ACHN (cell line): ENCODE measurements at regions not wholly inside any gene's neighbourhood (a gene's known extent, or its start where the extent isn't known, plus 50 kb on each side); places are given as distances from the start of the nearest gene placed in this dataset.
"Not testable (repeated sequence)": the region's sequence is repeated elsewhere in the genome, so short reads cannot be mapped to it uniquely, and the experiment has no call there.

Source experiments
- DNase-seq: peaks from one replicate; pipeline ENCODE4 v3.0.0-alpha.2; 2015
- in situ Hi-C: cut with HindIII; loops from 2 replicates; pipeline ENCODE4 v1.10.0; 2017; ENCODE audit warnings: low sequenced_read_pairs, low pct_ligation_motif_present, low pct_unique_long_range_greater_than_20kb

DNA sequence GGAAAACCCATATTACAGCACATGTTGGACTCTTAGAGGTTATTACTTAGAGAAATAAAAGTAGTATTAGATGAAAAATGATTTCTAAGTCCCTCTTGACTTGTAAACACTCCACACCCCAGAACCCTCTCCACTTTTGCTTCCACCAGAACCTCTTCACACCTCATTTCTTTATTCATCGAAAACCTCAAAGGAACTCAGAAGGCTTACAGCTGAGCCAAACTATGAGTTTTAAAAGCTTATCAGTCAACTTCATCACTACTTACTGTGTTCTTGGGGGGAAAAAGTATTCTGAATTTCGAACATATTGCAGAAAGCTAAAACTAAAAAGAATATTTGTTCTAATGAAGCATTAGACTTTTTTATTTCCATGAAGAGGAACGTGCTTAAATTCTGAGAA is 547.8 kb upstream of the STEAP1 start:
- DNase-seq: no peak
- in situ Hi-C loops: no loop called here

DNA sequence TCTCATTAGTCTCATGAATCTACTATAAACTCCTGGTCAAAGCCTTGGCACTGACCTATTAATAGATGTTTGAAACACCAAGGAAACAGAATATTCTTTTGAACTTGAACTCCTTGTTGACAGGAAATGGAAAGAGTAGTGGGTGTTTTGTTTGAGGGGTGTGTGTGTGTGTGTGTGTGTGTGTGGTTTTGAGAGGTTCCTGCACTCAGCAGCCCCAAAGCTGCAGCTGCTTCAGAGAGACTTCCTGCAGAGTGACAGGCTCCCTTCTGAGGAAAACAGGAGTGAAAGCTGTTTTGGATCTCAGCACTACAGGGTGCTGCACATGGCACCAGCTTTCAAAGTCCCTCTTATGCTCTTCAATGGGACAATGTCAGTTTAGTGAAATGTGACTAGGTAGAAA is 546.5 kb upstream of the STEAP1 start:
- in situ Hi-C loops: no loop called here
- no peak for DNase-seq

GRCh38 chr7:89616829-89617228 is 537.4 kb upstream of the STEAP1 start:
- in situ Hi-C loops: not testable (repeated sequence)

GRCh38 chr7:89618274-89618673 is 536.0 kb upstream of the STEAP1 start:
- in situ Hi-C loops: no loop called here

More at GRCh38 chr7:89616829-89617228, 537.4 kb upstream of the STEAP1 start:
- not testable (repeated sequence) for DNase-seq

GRCh38 chr7:89621925-89622641 is 532.2 kb upstream of the STEAP1 start:
- no peak for DNase-seq
- in situ Hi-C loops: no loop called here

More at GRCh38 chr7:89618274-89618673, 536.0 kb upstream of the STEAP1 start:
- no peak for DNase-seq

- DNase-seq: peak; percentile 57
- in situ Hi-C loops: no loop called here
Measured at GRCh38 chr7:89623018-89623672, 531.1 kb upstream of the STEAP1 start.

- in situ Hi-C loops, DNase-seq: not testable (repeated sequence)
Measured at GRCh38 chr7:89624155-89624554, 530.1 kb upstream of the STEAP1 start.

- in situ Hi-C loops: no loop called here
- no peak for DNase-seq
Measured at GRCh38 chr7:89648509-89648908, 505.8 kb upstream of the STEAP1 start.

- in situ Hi-C loops: no loop called here
- DNase-seq: no peak
Measured at GRCh38 chr7:89655946-89656345, 498.3 kb upstream of the STEAP1 start.

GRCh38 chr7:89661876-89662275 is 492.4 kb upstream of the STEAP1 start:
- in situ Hi-C loops: no loop called here

DNA sequence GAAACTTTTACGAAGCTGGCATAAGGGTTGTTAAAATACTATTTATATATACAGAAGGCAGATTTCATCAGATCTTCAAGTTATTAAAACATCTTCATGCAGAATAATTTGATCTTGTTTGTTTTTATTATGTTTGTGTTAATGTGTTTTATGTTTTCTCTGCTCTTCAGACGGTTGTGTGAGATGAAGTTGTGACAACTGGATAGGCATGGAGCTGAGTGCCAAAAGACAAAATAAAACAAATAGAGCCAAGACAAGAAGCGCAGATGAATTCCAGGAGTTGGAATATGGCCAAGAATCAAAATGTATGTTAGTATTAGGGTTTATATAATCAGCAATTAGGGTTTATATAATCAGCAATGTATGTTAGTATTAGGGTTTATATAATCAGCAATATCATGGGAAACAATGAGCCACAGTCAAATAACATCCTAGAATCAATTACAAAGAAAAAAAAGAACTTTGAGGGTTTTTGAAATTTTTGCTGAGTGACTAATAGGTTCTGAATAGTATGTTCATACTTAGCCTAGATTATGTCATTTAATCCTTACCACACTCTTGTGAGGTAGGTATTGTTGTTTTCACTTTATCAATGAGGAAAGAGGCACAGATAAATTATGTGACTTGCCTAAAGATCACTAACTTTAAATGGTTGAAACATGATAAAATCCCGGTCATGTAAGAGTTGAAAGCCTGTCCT is 488.0 kb upstream of the STEAP1 start:
- DNase-seq: no peak
- in situ Hi-C loops: no loop called here

More at GRCh38 chr7:89661876-89662275, 492.4 kb upstream of the STEAP1 start:
- no peak for DNase-seq

- DNase-seq: no peak
- in situ Hi-C loops: no loop called here
Measured at GRCh38 chr7:89680161-89680560, 474.1 kb upstream of the STEAP1 start.

DNA sequence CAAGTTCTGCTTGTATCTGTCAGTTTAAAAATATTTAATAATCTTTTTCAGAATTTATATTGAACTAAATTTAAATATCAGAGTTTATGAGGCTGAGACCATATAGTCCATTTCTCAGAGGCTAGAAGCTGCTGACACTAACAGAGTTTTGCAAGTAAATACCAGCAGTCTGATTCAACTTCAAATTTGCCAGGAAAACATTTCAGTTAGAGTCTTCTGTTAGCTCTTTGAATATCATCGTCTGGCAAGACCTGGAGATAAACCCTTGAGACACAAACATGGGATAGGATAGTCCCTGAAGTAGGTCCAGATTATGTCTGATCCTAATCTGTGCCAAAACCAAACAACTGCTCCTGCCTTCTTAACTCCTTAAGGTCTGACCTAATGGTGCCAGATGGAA is 472.8 kb upstream of the STEAP1 start:
- DNase-seq: no peak
- in situ Hi-C loops: no loop called here

DNA sequence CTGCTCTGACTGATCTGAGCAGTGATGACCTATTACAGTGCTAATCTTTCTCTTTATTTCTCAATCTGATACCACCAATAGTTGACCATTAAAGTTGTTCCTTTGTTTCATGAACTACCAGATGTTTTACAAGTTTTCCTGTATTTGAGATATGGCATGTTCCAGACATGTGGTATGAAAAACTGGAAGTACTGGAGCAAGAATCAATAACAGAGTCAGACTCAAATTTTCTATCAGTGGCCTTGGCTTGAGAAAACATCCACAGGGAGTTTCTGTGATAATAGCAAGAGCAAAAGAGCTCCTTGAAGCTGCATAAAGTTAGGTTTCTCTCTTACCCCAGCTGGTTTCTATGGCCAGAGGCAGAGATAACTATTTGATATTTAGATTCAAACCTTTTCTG is 469.0 kb upstream of the STEAP1 start:
- in situ Hi-C loops: no loop called here
- DNase-seq: no peak

DNA sequence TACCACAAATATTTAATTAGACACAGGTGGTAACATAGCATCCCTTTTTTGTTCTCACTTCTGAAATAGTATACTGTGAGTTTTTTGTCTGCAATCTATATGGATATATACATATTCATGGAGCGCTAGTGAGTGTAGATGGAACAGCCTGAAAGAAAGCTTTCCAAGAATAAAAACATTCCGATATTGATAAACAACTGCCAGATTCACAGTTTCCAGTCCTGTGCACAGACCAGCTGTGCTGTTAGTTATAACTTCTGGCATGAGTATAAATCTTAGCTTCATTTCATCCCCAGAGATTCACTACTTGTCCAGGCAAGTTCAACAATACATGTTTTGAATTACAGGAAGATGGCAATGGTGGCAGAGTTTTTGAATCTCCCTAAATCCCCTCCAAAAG is 467.1 kb upstream of the STEAP1 start:
- in situ Hi-C loops: no loop called here

DNA sequence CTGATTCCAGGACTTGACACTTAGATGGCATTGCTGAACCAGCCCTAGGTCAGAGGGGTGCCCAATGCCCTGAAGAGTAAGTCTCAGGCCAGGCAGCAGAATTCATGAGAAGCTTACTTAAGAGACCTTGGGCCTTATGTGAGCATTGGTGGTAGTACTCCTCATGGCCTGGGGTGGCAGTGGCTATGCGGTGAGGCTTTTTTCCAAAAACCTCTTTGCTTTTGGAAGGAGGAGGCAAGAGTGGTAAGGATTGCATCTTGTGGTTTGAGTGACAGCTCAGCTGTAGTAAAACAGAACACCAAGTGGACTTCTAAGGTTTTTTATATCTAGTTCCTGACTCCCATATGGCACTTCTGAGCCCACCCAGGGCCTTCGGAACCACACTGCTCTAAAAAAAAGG is 459.0 kb upstream of the STEAP1 start:
- in situ Hi-C loops: no loop called here
- no peak for DNase-seq

More for the DNA sequence above, 467.1 kb upstream of the STEAP1 start:
- DNase-seq: no peak

DNA sequence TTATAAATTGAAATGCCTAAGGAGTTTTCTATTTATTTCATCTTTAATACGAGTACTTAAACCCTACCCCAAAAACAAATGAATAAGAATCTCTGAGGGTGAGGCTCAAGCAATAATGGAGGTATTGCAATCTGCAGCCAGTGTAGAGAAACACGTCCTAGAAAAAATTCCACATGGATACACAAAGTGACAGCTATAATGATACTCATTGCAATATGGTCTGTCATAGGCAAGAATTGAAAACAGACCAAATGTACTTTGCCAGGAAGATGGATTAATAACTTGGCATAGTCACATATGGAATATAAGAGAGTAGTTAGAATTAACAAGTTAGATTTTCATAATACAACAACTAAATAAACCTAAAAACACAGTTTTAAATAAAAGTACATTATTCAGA is 440.1 kb upstream of the STEAP1 start:
- in situ Hi-C loops: no loop called here
- DNase-seq: no peak

DNA sequence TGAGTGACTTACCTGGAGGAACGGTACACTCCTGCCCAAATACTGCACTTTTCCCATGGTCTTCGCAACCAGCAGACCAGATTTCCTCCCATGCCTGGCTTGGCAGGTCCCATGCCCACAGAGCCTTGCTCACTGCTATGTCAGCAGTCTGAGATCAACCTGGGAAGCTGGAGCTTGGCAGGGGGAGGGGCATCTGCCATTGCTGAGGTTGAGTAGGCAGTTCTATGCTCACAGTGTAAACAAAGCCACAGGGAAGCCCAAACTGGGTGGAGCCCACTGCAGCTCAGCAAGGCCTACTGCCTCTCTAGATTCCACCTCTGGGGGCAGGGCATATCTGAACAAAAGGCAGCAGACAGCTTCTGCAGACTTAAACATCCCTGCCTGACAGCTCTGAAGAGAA is 435.3 kb upstream of the STEAP1 start:
- DNase-seq, in situ Hi-C loops: not testable (repeated sequence)

GRCh38 chr7:89728481-89728880 is 425.8 kb upstream of the STEAP1 start:
- DNase-seq: no peak
- in situ Hi-C loops: no loop called here
